Esophagus squamous epithelium (tissue), 4 donors: ENCODE measurements at regions not wholly inside any gene's neighbourhood (a gene's known extent, or its start where the extent isn't known, plus 50 kb on each side); places are given as distances from the start of the nearest gene placed in this dataset.

Source experiments
- CTCF ChIP-seq, 6 experiments: fragments of 450-650 bp in 4 of 6; fragments of 200-600 bp in 2 of 6; sonication (generic) in 2 of 6; IDR thresholded peaks; one replicate each; pipeline ENCODE4 v1.5.1; 2016 to 2019; ENCODE audit warnings: antibody characterized with exemption in 6 of 6, mild to moderate bottlenecking in 4 of 6, moderate library complexity in 4 of 6
- POLR2A ChIP-seq, 4 donors: fragments of 450-650 bp; IDR thresholded peaks; one replicate each; pipeline ENCODE4 v1.6.1; 2017; ENCODE audit warnings: antibody characterized with exemption in 4 of 4, mild to moderate bottlenecking in 4 of 4, moderate library complexity in 3 of 4

GRCh38 chr6:164286011-164286410, 871.5 kb downstream of the QKI start:
- TF ChIP-seq CTCF (IDR thresholded peaks at IDR 0.05) (no peak), POLR2A (IDR thresholded peaks at IDR 0.05) (no peak)
